ENCODE measurements at regions not wholly inside any gene's neighbourhood (a gene's known extent, or its start where the extent isn't known, plus 50 kb on each side); places are given as distances from the start of the nearest gene placed in this dataset.

DNA sequence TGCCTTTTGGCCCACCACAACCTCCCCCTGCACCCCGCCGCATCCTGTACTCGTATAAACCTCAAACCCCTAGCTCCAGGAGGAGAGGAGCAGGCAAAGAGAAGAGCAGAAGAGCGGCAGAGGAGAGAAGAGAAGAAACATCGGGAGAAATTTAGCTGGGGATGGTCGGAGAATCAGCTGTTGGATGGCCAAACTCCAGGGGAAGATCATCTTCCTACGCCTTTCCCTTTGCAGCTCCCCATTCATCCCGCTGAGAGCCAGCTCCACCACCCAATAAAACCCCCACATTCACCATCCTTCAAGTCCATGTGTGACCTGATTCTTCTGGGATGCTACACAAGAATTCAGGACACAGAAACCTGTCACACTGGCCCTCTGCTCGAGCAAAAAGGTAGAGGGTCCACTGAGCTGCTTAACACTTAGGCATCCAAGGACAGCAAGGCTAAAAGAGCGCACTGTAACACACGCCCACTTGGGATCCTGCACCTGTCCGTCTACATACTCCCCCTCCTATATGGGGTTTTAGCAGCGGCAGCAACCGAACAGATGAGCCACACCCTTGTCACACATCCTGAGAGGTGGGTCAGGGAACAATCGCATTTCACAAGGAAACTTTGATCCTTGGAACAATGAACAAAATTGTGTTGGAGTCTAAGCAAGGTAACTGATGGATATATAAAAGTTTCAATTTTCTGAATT is 51.6 kb upstream of the MIR17HG start:
- Mint-ChIP-seq H3K4me1 (no peaks in the 10 kb centered on the region), H3K27ac (no peak overlapping the region), H3K4me3 (no peak overlapping the region)

GRCh38 chr13:91297503-91297902 is 50.0 kb upstream of the MIR17HG start:
- H3K4me3 Mint-ChIP-seq, result no peak overlapping the region
- H3K27ac Mint-ChIP-seq, result no peak overlapping the region
- no peaks in the 10 kb centered on the region for H3K36me3 Mint-ChIP-seq (ENCODE audit: low read depth)
- H3K4me1 Mint-ChIP-seq, result no peaks in the 10 kb centered on the region
- peaks cover 4% of the 10 kb centered on the region for H3K27me3 Mint-ChIP-seq
- H3K9me3 Mint-ChIP-seq, result no peaks in the 10 kb centered on the region
- no peak for ATAC-seq (replicated peaks)

More for the DNA sequence above, 51.6 kb upstream of the MIR17HG start:
- peaks cover 4% of the 10 kb centered on the region for H3K27me3 Mint-ChIP-seq
- H3K36me3 Mint-ChIP-seq (ENCODE audit: low read depth), result no peaks in the 10 kb centered on the region
- no peak for ATAC-seq (replicated peaks)
- H3K9me3 Mint-ChIP-seq, result no peaks in the 10 kb centered on the region

Measured in activated T-helper 17 cell treated with anti-CD3 and anti-CD28 coated beads, Interleukin-2, amount 50 U/mL, for 72 hours (primary cell).